H1 (cell line): ENCODE measurements at regions not wholly inside any gene's neighbourhood (a gene's known extent, or its start where the extent isn't known, plus 50 kb on each side); places are given as distances from the start of the nearest gene placed in this dataset.

ENCODE experiments used
- CTCF ChIA-PET: fragments of 300-600 bp; sonication (Branson Sonifier 250); formaldehyde crosslinking; loops from one replicate; lab custom pipeline; 2021; ENCODE audit not compliant: partially characterized antibody; lab: Charles Lee
- POLR2A ChIA-PET: fragments of 300-600 bp; sonication (Branson Sonifier 250); formaldehyde crosslinking; loops from one replicate; lab custom pipeline; 2021; ENCODE audit warnings: inconsistent platforms; ENCODE audit not compliant: partially characterized antibody; lab: Charles Lee
- DNase-seq, 2 experiments: peaks; one replicate each; pipeline versions ENCODE4 v3.0.0 to v3.0.0-alpha.2; 2010 to 2022; ENCODE audit warnings: low spot score in 2 of 2, low read depth in 1 of 2, mixed read lengths in 1 of 2
- FAIRE-seq: peaks from 2 replicates; lab custom pipeline; 2011; peaks lifted over from hg19 to GRCh38; lab: Jason Lieb, UNC
- H2AFZ ChIP-seq: 2 replicates; pipeline ENCODE4 v1.8.1; 2012; ENCODE audit warnings: low read length, inconsistent platforms
- H2AK5ac ChIP-seq: 2 replicates; pipeline ENCODE4 v1.6.1; 2013; ENCODE audit warnings: low read depth, low read length
- H2BK120ac ChIP-seq: replicated peaks from 2 replicates; pipeline ENCODE3; 2013; ENCODE audit warnings: low read depth, low read length, inconsistent platforms
- H2BK12ac ChIP-seq: 2 replicates; pipeline ENCODE4 v1.6.1; 2013; ENCODE audit warnings: low read depth, low read length
- H2BK15ac ChIP-seq: 2 replicates; pipeline ENCODE4 v1.6.1; 2013; ENCODE audit warnings: low read length
- H2BK20ac ChIP-seq: 2 replicates; pipeline ENCODE4 v1.6.1; 2013; ENCODE audit warnings: low read length
- H2BK5ac ChIP-seq: 2 replicates; pipeline ENCODE4 v1.6.1; 2013; ENCODE audit warnings: low read depth, low read length
- H3K14ac ChIP-seq: 2 replicates; pipeline ENCODE4 v1.6.1; 2013; ENCODE audit warnings: inconsistent platforms; ENCODE audit not compliant: insufficient read length
- H3K18ac ChIP-seq: 2 replicates; pipeline ENCODE4 v1.6.1; 2013; ENCODE audit warnings: low read length; ENCODE audit errors: extremely low read depth
- H3K23ac ChIP-seq: 2 replicates; pipeline ENCODE4 v1.6.1; 2013; ENCODE audit warnings: inconsistent platforms; ENCODE audit not compliant: insufficient read length
- H3K23me2 ChIP-seq: 2 replicates; pipeline ENCODE4 v1.6.1; 2013; ENCODE audit warnings: low read depth, low read length
- H3K27ac ChIP-seq: 2 replicates; pipeline ENCODE4 v1.6.1; 2011; ENCODE audit warnings: low read depth, low read length, inconsistent platforms
- H3K27me3 ChIP-seq, 4 experiments: replicated peaks in 1 of 4; 1 replicate in 1 of 4; 2 replicates in 3 of 4; pipeline versions ENCODE4 v1.6.1 to v1.8.1; 2011 to 2013; ENCODE audit warnings: low read length in 3 of 4, mild to moderate bottlenecking in 3 of 4, inconsistent platforms in 2 of 4, mixed read lengths in 2 of 4, moderate library complexity in 1 of 4; ENCODE audit not compliant: control insufficient read depth in 3 of 4, insufficient read depth in 3 of 4; ENCODE audit errors: extremely low read depth in 1 of 4
- H3K36me3 ChIP-seq, 4 experiments: 2 replicates each; pipeline versions ENCODE4 v1.6.1 to v1.8.1; 2011 to 2013; ENCODE audit warnings: mild to moderate bottlenecking in 4 of 4, low read length in 3 of 4, moderate library complexity in 2 of 4, control low read depth in 1 of 4, inconsistent platforms in 1 of 4; ENCODE audit not compliant: insufficient read depth in 4 of 4, control insufficient read depth in 2 of 4
- H3K4ac ChIP-seq: replicated peaks from 2 replicates; pipeline ENCODE3; 2013; ENCODE audit warnings: low read length, low read depth, mixed read lengths, inconsistent platforms; ENCODE audit not compliant: insufficient read length
- H3K4me1 ChIP-seq, 4 experiments: replicated peaks in 1 of 4; 1 replicate in 1 of 4; 2 replicates in 3 of 4; pipeline versions ENCODE4 v1.6.1 to v1.8.1; 2011 to 2013; ENCODE audit warnings: low read length in 3 of 4, inconsistent platforms in 2 of 4, mixed read lengths in 1 of 4; ENCODE audit not compliant: insufficient read depth in 4 of 4, control insufficient read depth in 3 of 4
- H3K4me2 ChIP-seq, 2 experiments: 2 replicates each; pipeline versions ENCODE4 v1.6.1 to v1.8.1; 2011 to 2013; ENCODE audit warnings: low read depth in 2 of 2, low read length in 2 of 2, control low read depth in 1 of 2, inconsistent platforms in 1 of 2, mild to moderate bottlenecking in 1 of 2; ENCODE audit not compliant: insufficient read depth in 1 of 2
- H3K4me3 ChIP-seq, 4 experiments: fragments of 200-600, 300-600 bp in 1 of 4; sonication (generic), shearing (Covaris generic), sonication (Bioruptor Twin) in 1 of 4; 2 replicates each; pipeline versions ENCODE4 v1.5.1 to v1.8.1; 2011 to 2016; ENCODE audit warnings: low read length in 4 of 4, low read depth in 3 of 4, control low read depth in 2 of 4, inconsistent platforms in 2 of 4, mild to moderate bottlenecking in 2 of 4, mixed read lengths in 1 of 4, moderate library complexity in 1 of 4; ENCODE audit not compliant: insufficient read depth in 2 of 4; ENCODE audit errors: extremely low read depth in 1 of 4
- H3K56ac ChIP-seq: replicated peaks from 2 replicates; pipeline ENCODE3; 2013; ENCODE audit warnings: low read depth, mild to moderate bottlenecking, mixed read lengths, low read length, inconsistent platforms; ENCODE audit not compliant: insufficient read length
- H3K79me1 ChIP-seq: 2 replicates; pipeline ENCODE4 v1.6.1; 2013; ENCODE audit warnings: low read depth, low read length, control low read depth
- H3K79me2 ChIP-seq, 2 experiments: 2 replicates each; pipeline versions ENCODE4 v1.6.1 to v1.8.1; 2012 to 2013; ENCODE audit warnings: low read length in 2 of 2, mild to moderate bottlenecking in 2 of 2, inconsistent platforms in 1 of 2; ENCODE audit not compliant: insufficient read depth in 2 of 2, control insufficient read depth in 1 of 2
- H3K9ac ChIP-seq, 4 experiments: replicated peaks in 1 of 4; 1 replicate in 1 of 4; 2 replicates in 3 of 4; pipeline versions ENCODE4 v1.6.1 to v1.8.1; 2011 to 2013; ENCODE audit warnings: low read depth in 3 of 4, low read length in 3 of 4, control low read depth in 2 of 4, mild to moderate bottlenecking in 2 of 4, moderate library complexity in 2 of 4, inconsistent platforms in 1 of 4; ENCODE audit errors: extremely low read depth in 1 of 4
- H3K9me3 ChIP-seq, 2 experiments: 2 replicates each; pipeline versions ENCODE4 v1.6.1 to v1.8.1; 2012 to 2013; ENCODE audit warnings: mild to moderate bottlenecking in 2 of 2, moderate library complexity in 2 of 2, control low read depth in 1 of 2, inconsistent platforms in 1 of 2, low read depth in 1 of 2, low read length in 1 of 2, mixed read lengths in 1 of 2; ENCODE audit not compliant: insufficient read depth in 2 of 2
- H4K20me1 ChIP-seq, 2 experiments: replicated peaks in 1 of 2; 2 replicates each; pipeline versions ENCODE3 to v1.8.1; 2011 to 2013; ENCODE audit warnings: inconsistent platforms in 2 of 2, low read length in 2 of 2, mild to moderate bottlenecking in 1 of 2; ENCODE audit not compliant: insufficient read depth in 2 of 2, control insufficient read depth in 1 of 2
- H4K5ac ChIP-seq: 2 replicates; pipeline ENCODE4 v1.6.1; 2013; ENCODE audit warnings: low read length, low read depth, mixed read lengths, inconsistent platforms; ENCODE audit not compliant: insufficient read length
- H4K8ac ChIP-seq: 2 replicates; pipeline ENCODE4 v1.8.0; 2013; ENCODE audit warnings: mild to moderate bottlenecking, moderate library complexity, low read length, inconsistent platforms; ENCODE audit not compliant: insufficient read depth; ENCODE audit errors: extremely low read depth
- H4K91ac ChIP-seq: replicated peaks from 2 replicates; pipeline ENCODE3; 2013; ENCODE audit warnings: low read length, mixed read lengths, inconsistent platforms; ENCODE audit not compliant: insufficient read length
- WGBS, 2 experiments: shearing (Covaris generic) in 1 of 2; methylation state at CpG; one replicate each; pipeline versions ENCODE4 v1.1.6 to v1.1.7; 2013 to 2015; ENCODE audit warnings: low lambda C conversion rate in 2 of 2, mixed read lengths in 2 of 2, inconsistent platforms in 1 of 2, low coverage in 1 of 2, missing lambda C conversion rate in 1 of 2; ENCODE audit not compliant: insufficient replicate concordance in 2 of 2, insufficient coverage in 1 of 2, insufficient read length in 1 of 2; ENCODE audit errors: extremely low coverage in 1 of 2, missing lambda C conversion rate in 1 of 2; 5-methylcytosine and 5-hydroxymethylcytosine counted together

DNA sequence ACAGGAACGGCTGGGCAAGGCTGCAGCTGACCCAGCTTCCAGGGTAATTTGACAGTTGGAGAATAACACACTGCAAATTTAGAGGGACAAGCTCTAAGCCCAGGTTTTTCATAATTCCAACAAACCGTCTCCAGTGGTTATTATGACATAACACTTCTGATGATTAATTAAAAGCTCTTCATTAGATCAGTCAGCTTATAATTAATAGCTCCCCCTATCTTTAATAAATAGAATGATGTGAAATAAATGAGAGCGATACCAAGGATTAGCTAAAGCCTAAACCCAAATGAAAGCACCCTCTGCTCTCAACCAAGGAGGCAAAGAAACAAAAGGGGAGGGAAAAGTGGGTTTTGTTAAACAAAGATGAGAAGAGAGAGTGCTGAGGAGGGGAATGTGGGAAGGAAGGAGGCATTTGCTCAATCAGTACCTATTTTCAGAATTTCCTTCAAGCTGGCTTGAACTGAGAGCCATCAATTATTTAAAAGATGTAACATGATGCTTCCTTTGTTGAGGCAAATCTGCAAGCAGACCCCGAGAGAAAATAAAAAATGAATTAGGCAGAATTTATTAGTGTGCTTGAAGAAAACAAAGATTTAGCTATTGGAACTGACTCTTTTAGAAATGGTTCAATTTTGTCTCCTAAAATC lies 221.8 kb upstream of the ESRRG start:
- peak; percentile 28 for FAIRE-seq
- Histone ChIP-seq H3K18ac (no peak overlapping the region; the same call in 1 of the 2 replicates), H3K79me2 (no peaks in the 10 kb centered on the region), H2BK120ac (peak overlapping the region; percentile 47), H2BK12ac (no peak overlapping the region), H4K91ac (peak overlapping the region; percentile 47), H3K23ac (no peak overlapping the region), H2BK5ac (no peak overlapping the region), H4K5ac (peak overlapping the region; percentile 76), H3K23me2 (no peaks in the 10 kb centered on the region), H3K27ac (no peak overlapping the region; the same call in 1 of the 2 replicates), H2AFZ (peak overlapping the region; percentile 60; the same call in 1 of the 2 replicates), H3K4me2 (peak overlapping the region; percentile 4 to 24; a peak in 2 of 4 replicates), H3K9ac (no peak overlapping the region), H3K36me3 (no peaks in the 10 kb centered on the region), H3K79me1 (no peaks in the 10 kb centered on the region), H3K14ac (no peak overlapping the region), H2BK20ac (0 out of 2 replicates have a peak overlapping the region, but pooled peaks have one; percentile 13), H2BK15ac (no peak overlapping the region), H3K9me3 (no peaks in the 10 kb centered on the region), H3K27me3 (no peaks in the 10 kb centered on the region), H4K8ac (no peak overlapping the region), H3K56ac (no peak overlapping the region), H3K4me1 (peaks cover 0 to 16% (median 7%) of the 10 kb centered on the region in 4 experiments; a peak in 6 of 7 replicates), H3K4me3 (peak overlapping the region in 1 of 4 experiments; percentile 29; a peak in 1 of 8 replicates), H3K4ac (no peak overlapping the region), H4K20me1 (no peaks in the 10 kb centered on the region), H2AK5ac (no peak overlapping the region)
- 45% methylated on average over 4 of the region's 4 CpGs; no CpG with 5 or more reads in 1 of the 2 experiments for WGBS, 2 experiments
- CTCF ChIA-PET, result interaction anchor here (0.6 to 2.1 kb wide), 12 partner anchors 10 to 381 kb away, joined by 3 to 10 read pairs (median 4); no protein-coding TSS in a partner anchor
- DNase-seq, result no peak
- POLR2A ChIA-PET, result no interaction called here
